CD1c-positive myeloid dendritic cell (primary cell): ENCODE measurements at regions not wholly inside any gene's neighbourhood (a gene's known extent, or its start where the extent isn't known, plus 50 kb on each side); places are given as distances from the start of the nearest gene placed in this dataset.

ENCODE experiments used
- DNase-seq: peaks from one replicate; pipeline ENCODE4 v3.0.0-alpha.2; 2016; ENCODE audit errors: extremely low spot score

GRCh38 chr6:126419901-126420300 lies 80.0 kb downstream of the CENPW start:
- no peak for DNase-seq

DNA sequence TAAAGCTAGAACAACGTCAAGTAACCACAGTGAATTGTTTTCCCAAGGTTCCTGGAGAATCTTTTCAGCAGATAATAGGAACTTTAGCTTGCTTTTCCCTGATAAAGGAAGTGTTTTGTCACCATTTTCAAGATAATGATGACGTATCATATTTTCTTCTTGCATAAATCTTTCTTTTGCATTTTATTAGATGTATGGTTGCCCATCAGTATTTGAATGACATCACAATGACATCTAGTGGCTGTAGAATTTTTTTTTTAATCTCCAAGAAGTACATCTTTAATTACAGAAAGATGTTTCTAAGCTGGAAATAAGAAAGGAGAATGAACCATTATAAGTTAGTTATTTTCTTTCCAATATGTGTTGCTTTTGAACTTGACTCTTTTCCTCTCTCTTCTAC lies 83.0 kb downstream of the CENPW start:
- no peak for DNase-seq

- DNase-seq = no peak
These were observed 87.8 kb downstream of the CENPW start for GRCh38 chr6:126427713-126428112.

DNA sequence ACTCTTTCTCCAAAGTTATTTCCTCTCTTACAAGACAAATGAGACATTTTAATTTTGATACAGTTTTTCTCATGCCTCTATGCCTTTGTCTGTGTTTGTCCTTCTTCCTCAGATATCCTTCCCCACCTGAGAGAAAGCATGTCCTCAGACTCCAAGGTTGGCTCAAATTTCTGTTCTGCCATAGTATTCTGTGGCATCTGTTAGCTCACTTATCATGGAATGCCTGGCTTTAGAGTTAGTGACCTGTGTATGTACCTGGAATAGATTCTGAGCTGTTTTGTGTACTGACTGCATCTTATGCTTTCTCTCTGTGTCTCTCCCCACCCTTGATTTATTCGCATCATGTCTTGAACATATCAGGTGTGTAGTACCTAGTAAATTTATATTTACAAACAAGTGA lies 90.0 kb downstream of the CENPW start:
- no peak for DNase-seq

DNA sequence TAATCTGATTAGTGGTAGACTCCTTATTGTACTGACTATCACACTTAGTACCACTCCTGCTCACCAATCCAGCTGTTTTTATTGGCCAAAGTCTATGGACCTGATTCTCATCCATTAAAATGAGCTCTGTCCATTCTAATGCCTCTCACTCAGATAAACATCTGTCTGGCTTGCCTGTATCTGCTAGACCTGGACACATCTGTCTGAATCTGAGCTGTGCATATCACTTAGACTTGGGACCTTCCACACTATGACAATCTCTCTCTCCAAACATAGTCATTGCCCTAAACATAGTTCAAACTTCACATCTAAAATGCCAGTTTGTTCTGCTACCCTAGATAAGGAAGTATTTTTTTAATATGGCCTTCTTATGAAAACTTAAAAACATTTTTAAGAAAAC lies 92.6 kb downstream of the CENPW start:
- no peak for DNase-seq

DNA sequence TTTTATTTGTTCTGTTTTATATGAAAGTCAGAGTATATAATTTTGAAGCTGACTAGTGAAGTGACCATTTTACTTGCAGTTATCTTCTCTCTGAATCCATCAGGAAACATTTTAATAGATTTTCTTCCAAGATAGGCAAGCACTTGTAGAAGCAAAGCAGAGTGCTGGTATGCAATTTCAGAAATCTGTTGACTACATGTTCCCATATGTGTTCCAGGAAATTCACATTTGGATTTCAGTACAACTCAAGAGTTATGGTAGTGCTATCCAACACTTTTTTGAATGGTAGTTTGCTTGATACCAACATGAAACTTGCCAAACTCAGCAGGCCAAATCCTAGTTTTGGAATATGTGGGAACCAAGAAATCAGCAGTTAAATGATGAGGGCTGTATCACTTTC lies 94.0 kb downstream of the CENPW start:
- DNase-seq = no peak

DNA sequence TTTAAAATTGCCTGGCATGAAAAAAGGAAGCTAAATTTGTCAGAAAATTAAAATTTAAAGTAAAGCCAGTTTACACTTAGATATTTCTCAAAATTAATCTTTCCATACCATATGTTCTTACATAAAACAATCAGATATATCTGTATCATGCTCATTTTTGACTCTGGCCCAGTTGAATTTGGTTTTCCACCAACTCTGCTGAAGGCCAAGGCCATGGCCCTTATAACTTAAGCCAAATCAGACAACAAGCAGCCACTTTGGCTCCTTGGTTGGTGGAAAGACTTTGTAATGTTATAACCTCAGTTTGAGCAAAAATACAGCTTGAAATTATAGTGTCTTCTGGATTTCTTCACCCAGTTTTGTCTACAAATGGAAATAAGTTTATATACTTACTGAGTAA lies 97.3 kb downstream of the CENPW start:
- DNase-seq = no peak

GRCh38 chr6:126439040-126439439 lies 99.1 kb downstream of the CENPW start:
- DNase-seq = no peak

DNA sequence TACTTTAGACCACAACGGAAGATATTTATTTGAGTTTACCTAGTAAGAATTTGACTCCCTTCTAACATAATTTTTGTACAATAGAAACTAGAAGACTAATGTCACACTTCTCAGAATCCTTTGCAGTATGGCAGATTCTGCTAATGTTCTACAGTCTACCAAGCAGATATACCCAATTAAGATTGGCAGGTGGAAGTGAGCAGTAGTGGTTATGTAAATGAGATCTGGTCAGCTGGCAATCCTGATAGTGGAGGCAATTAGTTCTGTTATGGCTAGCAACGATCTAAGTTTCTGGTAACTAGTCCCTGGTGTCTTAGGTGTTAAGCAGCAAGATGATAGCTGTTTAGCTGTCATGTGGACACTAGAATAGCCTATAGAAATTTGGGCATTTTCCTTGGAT lies 101.0 kb downstream of the CENPW start:
- DNase-seq = no peak

DNA sequence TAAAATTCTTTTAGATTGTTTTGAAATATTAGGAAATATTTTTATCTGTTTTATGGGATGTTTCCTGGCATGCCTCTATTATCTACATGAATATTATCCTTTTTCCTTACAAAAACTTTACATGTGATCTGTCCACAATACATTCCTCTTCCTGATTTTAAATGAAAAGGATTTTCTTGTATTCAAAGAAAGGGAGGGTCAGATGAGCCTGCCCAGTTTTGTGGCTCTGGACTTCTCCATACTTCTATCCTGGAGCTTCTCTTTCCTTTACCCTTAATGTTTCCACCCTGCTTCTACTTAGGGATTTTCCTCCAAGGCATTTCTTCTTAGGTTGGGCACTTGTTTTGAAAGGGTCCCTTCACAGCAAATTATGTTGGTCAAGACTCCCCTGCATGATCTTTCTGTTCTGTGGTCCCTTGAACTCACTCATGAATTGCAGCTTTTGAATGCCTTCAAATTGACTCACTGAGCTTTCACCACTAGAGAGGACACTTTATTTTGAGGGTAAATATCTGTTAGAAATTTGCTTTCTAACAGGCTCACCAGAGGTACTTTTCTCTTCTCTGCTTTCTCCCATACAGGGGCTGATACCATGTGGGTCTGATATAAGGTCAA lies 104.9 kb downstream of the CENPW start:
- no peak for DNase-seq

DNA sequence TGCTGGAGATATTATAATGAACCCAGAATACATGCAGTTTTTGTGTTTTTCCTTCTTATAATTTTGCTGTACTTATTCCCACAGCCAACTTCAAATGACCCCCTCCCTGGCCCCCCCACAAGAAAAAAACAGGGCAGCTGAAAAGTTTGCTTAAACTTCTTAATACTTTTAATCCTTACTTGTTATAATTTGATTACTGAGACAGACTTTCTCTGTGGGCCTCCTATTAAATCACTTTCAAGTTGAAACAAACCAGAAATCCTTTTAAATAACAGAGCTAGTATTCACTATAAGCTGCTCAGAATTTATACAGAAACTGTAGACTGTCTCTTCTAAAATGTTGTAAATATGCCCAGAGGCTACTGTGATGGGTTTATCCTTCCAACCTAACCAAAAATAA lies 106.3 kb downstream of the CENPW start:
- no peak for DNase-seq

GRCh38 chr6:126447367-126447766 lies 107.5 kb downstream of the CENPW start:
- DNase-seq = no peak

GRCh38 chr6:126461045-126461444 lies 121.1 kb downstream of the CENPW start:
- DNase-seq = no peak

GRCh38 chr6:126464245-126464644 lies 124.3 kb downstream of the CENPW start:
- no peak for DNase-seq

GRCh38 chr6:126475449-126475848 lies 135.5 kb downstream of the CENPW start:
- DNase-seq = no peak

DNA sequence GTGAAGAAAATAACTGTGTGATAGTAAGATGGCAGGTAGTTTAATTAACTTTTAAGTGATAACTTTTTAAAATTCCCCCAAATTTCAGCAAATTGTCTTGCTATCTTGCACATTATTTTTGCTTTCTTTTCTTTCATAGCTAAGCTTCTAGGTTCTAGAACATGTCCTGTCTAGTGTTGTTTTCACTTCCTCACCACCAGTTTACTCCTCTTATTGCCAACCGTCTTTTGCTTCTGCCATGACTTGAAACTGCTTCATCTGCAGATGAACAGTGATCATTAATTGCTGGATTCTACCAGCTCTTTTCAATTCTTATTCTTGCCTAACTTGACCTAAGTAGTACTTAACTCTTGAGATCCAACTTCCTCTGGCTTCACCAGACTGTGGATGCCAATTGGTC lies 137.8 kb downstream of the CENPW start:
- no peak for DNase-seq

DNA sequence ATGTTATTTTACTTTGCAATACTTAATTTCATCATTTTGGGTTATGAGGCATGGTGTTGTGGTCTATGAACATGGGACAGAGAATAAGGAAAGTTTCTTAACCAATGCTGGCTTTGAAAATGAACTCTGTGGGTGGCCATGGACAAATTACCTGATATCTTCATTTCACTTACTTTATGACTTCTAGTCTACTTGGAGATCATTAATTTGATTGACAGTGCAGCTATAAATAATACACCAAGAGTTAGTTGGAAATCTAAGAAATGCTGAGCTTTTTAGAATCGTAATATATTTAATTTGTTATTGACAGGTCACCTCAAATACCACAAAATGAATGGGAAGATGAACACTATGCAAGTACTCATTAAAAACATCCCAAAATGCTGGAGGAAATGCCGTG lies 140.4 kb downstream of the CENPW start:
- DNase-seq = no peak

DNA sequence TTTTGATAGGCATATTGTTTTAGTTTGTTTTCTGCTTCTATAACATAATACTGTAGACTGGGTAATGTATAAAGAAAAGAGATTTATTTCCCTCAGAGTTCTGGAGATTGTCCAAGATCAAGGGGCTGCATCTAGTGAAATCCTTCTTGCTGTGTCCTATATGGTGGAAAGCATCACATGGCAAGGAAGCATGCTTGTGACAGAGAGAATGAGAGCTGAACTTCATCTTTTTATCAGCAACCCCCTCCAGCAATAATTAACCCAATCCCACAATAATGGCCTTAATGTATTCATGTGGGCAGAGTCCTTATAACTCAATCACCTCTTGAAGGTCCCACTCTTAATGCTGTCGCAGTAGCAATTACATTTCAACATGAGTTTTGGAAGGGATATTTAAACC lies 141.4 kb downstream of the CENPW start:
- DNase-seq = no peak

DNA sequence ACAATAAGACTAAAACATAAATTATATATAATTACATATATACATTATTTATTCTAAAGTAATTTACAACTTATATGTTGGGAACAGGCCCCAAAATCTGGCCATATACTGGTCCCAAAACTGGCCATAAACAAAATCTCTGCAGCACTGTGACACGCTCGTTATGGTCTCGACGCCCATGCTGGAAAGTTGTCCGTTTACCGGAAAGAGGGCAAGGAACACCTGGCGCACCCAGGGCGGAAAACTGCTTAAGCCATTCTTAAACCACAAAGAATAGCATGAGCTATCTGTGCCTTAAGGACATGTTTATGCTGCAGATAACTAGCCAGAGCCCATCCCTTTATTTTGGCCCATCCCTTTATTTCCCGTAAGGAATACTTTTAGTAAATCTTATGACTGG lies 164.9 kb downstream of the CENPW start:
- DNase-seq = no peak

DNA sequence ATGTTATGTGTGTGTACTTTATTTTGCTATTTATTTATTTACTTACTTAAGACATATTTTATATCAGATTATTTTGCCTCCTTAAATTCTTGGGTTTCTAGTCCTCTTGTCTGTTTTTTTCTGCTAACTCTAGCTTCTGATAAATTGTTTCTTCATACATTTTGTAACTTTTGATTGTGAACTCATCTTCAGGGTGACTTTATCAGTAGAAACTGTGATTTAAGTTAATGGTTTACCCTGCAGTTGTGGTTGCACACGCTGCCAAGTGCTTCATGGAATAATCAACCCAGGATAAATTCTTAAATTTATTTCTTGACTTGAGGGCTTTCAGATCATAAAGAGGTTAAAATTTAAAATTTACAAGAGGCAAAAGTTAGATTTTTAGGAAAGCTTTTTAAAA lies 173.3 kb downstream of the CENPW start:
- DNase-seq = no peak

DNA sequence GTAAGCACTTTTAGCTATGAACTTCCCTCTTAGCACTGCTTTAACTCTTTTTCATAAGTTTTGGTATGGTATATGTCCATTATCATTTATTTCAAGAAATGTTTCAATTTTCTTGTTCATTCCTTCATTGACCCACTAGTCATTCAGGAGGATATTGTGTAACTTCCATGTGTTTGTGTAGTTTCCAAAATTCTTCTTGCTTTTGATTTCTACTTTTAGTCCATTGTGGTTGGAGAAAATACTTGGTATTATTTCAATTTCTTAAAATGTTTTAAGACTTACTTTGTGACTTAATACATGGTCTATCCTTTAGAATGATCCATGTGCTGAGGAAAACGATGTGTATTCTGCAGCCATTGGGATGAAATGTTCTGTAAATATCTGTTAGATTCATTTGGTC lies 176.5 kb downstream of the CENPW start:
- no peak for DNase-seq

DNA sequence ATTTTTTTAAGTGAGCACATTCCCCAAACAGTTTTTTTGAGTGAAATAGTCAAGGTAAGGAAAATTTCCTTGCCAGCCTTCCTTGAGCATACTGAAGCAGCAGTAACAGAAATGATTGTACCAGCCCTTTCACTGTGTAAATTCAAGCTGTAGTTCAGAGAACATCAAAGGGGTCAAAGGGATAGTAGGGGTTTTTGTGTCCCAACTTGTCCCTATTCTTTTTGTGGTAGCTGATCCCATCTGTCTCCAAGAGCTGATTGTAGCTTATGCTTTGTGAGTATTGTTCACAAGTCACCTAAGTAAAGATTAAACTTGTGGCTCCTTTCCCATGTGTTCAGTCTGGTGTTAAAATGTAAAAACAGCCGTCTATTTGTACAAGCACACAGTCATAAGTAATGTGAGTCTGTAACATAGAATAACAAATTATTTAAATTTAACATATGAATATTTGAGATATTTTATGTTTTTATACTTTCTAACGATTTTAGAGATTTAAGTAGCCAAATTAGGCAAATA lies 185.0 kb downstream of the CENPW start:
- DNase-seq = no peak

GRCh38 chr6:126526547-126526946 lies 186.6 kb downstream of the CENPW start:
- no peak for DNase-seq

DNA sequence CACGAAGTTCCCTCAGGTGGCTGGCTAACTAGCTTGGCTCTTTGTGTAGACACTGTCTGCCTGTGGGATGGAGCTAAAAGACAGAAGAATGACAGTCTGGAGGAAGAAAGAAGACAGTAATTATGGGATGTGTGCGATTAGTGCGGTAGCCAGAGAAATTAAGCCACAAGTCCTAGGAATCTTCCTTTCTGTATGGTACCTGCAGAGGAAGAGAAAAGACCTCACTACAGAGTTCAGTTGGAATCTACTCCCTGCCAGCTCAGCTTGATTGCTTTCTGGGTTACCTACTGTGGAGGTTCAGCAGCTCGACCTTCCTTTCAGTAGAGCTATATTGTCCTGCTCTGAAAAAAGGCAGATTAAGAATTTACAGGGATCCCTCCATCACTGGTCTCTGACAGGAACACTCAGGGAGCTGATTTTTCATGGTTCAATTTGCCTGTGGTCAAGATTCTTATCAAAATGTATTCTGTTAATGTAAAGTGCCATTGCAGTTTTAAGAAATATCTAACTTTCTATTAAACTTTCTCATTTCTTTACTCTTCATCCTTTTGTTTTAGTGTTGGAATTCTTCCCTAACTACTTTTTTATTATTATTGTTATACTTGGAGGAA lies 187.2 kb downstream of the CENPW start:
- no peak for DNase-seq
